ENCODE measurements at regions not wholly inside any gene's neighbourhood (a gene's known extent, or its start where the extent isn't known, plus 50 kb on each side); places are given as distances from the start of the nearest gene placed in this dataset.
"Not testable (repeated sequence)": the region's sequence is repeated elsewhere in the genome, so short reads cannot be mapped to it uniquely, and the experiment has no call there.

DNA sequence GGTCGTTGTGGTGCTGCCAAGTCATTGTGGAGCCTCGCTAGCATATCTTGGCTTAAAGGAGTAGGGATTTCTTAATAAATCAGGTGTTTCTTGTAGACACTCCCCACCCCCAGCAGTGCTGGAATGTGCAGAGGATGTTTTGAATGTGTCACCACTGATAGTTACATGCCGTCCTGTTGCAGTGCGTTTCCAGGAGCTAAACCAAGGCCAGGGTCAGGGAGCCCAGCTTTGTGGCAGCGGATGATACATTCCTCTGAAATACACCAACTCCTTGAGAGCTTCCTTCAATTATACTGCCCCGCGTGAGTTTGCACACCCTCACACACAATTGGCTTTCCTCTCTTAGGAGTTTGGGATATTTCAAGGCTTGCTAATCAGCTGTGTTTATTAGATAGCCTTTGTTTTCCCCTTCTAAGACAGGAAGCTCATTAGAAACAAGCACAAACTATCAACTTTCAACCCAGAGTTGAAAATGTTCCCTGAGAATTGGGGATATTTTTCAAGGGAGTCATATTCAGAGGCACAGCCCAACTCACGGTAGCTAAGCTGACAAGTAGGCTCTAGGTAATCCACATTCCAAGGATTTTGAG is 154.9 kb downstream of the C12orf75 start:
- no peak for DNase-seq

DNA sequence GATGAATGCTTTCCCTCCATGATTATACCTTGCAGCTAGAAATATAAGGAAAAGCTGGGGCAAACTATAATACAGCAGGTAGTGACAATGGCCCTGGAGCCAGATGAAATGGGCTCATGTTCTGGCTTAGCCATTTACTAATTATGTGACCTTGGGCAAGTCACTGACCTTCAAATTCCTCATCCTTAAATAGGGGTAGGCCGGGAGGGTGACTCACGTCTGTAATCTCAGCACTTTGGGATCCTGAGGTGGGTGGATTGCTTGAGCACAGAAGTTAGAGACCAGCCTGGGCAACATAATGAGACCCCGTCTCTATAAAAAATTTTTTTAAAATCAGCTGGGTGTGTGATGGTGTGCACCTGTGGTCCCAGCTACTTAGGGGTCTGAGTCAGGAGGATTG is 155.4 kb downstream of the C12orf75 start:
- DNase-seq: no peak

DNA sequence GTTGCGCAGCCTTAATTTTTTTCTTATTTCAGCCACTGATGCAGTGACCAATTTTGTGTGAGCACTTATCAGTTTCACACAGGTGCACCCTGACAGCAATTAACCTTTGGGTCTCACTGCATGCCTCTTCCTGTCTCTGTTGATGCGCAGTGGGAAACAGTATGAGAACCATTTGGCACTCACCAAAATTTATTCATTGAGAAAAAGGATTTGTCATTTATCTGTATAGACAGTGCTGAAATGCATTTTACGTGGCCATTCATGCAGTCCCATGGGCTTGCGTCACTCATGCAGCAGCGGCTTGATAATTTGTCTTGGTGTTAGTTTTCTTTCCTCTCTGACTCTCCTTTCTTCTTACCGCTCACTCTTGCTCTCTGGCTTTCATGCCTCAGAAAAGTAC is 157.5 kb downstream of the C12orf75 start:
- DNase-seq: no peak

DNA sequence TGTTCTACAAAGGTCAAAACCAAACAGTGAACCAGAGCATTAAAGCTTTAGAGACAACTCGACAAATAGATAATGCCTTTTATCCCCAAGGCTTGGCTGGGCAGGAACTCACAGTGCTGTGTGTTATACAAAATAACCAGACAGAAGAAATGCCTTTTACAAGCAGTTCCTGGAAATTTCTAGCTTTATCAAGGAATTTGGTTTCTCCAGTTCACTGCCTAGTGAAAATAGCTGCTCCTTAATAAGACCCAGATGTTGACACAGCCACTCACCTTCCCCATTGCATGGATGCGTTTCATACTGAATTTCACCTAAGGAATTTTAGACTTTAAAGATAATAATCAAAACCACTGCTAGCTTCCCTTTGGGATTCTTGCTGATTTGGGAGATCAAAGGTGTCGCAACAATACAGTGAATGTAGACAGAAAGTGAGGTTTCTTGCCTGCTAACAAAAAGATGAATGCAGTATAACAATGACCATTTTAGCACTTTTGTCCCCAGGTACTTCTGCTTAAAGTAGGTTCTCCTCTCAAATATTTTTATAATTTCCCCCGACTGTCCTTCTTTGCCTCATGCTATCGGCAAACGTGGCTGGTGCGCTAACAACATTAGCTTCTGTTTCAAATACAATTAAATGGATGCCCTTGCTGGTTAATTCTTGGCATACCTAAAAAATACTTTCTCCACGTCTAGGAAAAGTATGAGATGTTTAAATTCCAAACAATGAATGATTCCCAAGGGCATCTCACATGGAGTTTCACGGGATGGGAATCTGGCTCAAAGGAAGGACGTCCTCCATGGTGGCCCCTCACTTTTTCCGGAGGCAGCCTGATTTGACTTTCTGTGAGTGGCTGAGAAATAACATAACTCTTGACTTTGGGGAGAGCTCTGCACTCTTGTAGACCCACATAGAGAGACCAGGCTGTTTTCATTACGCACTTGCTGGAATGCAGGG is 162.4 kb downstream of the C12orf75 start:
- no peak for DNase-seq

GRCh38 chr12:105499205-105499604 is 168.7 kb downstream of the C12orf75 start:
- no peak for DNase-seq

GRCh38 chr12:105500676-105501075 is 170.2 kb downstream of the C12orf75 start:
- not testable (repeated sequence) for DNase-seq

GRCh38 chr12:105502426-105502930 is 172.0 kb downstream of the C12orf75 start:
- no peak for DNase-seq

DNA sequence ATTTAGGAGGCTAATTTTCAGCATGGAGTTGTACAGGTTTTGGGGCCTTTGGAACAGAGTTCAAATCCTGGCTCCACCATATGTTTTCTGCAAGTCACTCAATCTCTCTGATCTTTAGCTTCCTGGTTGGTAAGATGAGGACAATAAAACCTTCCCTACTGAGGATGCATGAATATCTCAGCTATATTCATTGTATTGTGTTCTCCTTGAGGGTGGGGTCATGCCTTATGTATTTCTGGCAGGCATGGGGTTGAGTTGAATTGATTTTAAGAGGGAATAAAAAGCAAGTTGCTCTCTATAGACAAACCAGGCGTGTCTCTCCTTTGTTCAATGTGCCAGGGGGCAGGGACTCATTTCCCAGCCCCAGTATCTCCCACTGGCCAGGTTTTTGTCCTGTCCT is 173.1 kb downstream of the C12orf75 start:
- no peak for DNase-seq

GRCh38 chr12:105504286-105504685 is 173.8 kb downstream of the C12orf75 start:
- no peak for DNase-seq

DNA sequence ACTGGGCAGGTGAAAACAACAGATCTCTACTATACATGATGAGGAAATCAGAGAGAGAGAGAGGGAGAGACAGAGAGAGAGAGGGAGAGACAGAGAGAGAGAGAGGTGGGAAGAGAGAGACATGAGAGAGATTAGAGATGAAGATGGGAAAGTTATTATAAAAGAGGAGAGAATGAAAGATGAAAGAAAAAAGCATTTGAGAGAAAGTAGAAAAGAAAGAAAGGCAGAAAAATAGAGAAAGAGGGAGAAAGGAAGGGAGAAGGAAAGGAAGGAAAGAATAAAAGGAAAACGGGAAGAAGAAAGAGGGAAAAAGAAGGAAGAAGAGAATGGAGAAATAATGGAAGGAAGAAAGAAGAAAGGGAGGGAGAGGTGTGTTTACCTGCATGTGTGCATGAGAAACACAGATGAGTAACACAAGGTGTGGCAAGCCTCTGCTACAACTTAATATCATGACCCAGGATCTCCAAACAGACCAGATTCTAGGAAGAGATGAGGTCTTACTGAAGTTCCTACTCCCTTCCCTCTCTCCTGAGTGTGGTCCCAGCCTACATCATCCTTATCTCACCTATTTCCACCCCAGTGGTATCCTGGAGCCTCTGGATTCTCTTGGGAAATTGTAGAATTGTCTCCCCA is 176.3 kb downstream of the C12orf75 start:
- DNase-seq: no peak

- DNase-seq: no peak
Observed at GRCh38 chr12:105507311-105508038, 177.0 kb downstream of the C12orf75 start.

GRCh38 chr12:105508096-105508495 is 177.6 kb downstream of the C12orf75 start:
- DNase-seq: no peak

DNA sequence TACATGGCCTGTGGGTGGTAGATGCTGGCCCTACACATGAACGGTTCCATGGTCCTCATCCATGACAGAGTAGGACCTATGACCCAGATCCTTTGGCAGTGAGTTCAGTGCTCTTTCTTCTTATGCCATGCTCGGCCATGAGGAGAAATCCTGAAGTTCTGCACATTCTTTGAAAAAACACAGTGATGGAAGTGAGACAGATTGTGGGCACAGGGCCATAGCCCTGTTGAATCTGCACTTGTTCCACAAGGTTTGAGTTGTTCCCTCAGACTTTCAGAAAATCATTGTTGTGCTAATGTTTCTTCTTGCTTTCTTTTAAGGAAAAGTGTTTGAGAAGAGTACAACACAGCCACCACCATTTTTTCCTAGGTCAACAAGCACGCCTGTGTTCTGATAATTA is 180.0 kb downstream of the C12orf75 start:
- no peak for DNase-seq

DNA sequence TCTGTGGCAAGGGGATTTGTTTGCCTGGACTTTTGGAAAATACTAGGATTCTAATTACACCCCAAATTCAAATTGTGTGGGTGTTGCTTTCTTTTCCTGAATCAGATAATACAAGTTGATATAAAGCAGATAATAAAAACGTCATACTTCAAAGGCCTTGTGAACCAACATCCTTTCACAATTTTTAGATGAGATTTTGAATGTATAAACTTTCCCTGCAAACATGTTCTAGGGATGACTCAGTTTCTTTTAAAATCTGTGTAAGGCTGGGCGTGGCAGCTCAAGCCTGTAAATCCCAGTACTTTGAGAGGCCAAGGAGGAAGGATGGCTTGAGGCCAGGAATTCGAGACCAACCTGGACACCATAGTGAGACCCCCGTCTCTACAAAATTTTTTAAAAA is 182.4 kb downstream of the C12orf75 start:
- not testable (repeated sequence) for DNase-seq

DNA sequence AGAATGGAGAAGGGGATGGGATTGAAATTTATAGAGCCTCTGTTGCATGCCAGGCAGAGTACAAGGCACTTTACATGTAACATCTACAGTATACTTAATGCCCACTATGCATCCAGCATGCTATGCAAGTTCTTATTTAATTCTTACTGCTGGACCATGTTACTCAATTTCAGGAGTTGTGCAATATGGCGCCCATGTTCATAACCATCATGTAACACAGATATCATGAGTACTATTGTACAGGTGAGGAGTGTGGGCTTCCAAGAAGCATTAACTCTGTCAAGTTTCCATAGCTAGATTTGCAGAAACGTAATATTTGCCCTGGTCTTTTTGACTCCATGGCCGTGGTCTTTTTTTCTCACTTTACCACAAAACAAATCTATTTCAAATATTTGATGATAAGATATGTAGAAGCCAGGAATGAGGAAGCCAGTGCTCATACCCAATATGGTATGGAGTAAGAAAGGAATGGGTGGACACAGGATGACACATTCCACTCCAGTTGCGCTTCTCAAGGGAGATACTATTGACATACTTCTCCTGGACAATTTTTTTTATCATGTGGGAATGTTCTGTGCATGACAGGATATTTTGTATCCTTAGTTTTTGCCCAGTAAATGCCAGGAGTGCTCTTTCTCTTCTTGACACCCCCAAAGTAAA is 191.8 kb downstream of the C12orf75 start:
- no peak for DNase-seq

DNA sequence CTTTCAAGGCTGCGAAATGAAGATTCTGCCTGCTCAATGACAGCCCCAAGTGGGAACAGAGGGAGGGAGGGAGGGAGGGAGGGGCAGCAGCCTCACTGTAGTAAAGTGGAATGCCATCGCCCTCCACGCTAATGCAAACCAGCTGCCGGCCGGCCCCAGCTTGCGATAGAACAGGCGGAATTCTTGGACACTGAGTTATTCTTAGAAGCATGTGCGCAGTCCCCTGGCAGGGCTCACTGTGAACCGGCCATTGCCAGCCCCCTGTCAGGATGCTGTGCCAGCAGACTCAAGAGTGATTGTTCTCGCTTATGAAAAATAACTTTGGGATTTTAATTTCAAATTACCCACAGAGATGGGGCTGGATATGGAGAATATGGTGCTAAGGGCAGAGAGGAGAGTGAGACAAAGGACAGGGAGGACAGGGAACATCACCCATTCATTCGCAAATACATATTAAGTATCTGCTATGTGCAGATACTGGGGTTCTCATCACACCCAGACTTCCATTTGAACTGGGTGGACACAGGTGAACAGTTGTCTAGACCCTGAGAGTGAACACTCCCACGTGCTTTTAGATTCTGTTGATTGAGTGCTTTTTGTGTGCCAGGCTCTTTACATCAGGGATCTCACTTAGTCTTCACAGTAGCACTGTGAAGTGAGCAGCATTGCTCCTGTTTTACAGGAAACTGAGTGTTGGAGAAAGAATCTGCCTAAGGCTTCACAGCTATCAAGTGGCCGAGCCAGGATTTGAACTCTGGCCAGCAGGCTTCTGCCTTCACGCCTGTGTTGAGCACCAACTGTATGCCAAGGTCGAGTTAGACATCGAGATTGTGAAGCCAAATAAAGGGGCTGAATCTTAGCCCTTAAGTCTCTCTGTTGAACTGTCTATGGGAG is 192.9 kb downstream of the C12orf75 start:
- DNase-seq: no peak

DNA sequence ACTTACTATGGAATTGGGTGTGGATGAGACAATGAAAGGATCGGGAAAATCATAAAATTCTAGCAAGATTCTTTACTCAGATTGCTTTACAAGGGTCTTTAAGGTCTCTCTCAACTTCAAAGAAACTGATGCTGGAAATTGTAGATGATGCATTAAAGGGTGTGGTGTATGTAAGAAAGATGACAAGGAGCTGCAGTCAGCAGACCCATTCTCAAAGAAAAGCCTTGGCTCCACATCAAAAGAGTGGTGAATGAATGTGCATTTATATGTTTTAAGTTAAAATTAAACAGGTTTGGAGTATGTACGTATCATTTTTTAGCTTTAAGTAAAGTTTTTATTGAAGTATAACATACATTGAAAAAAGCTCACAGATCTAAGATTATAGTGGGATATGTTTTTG is 194.5 kb downstream of the C12orf75 start:
- DNase-seq: no peak

DNA sequence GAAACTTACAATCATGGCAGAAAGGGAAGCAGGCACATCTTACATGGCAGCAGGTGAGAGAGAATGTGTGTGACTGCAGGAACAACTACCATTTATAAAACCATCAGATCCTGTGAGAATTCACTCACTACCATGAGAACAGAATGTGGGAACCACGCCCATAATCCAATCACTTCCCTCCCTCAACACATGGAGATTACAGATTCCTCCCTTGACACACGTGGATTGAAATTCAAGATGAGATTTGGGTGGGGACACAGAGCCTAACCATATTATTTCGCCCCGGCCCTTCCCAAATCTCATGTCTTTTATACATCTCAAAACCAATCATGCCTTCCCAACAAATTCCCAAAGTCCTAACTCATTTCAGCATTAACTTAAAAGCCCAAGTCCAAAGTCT is 203.6 kb downstream of the C12orf75 start:
- no peak for DNase-seq

DNA sequence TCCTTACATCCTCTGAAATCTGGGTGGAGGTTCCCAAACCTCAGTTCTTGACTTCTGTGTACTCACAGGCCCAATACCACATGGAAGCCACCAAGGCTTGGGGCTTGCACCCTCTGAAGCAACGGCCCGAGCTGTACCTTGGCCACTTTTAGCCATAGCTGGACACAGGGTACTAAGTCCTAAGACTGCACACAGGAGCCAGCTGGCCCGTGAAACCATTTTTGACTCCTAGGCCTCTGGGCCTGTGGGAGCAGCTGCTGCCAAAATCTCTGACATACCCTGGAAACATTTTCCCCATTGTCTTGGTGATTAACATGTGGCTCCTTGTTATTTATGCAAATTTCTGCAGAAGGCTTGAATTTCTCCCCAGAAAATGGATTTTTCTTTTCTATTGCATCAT is 204.5 kb downstream of the C12orf75 start:
- DNase-seq: not testable (repeated sequence)

- no peak for DNase-seq
Observed at GRCh38 chr12:105538880-105539279, 208.4 kb downstream of the C12orf75 start.

GRCh38 chr12:105539735-105540134 is 209.2 kb downstream of the C12orf75 start:
- DNase-seq: no peak

All from NCI-H2107 (cell line).